GM18520 (cell line): ENCODE measurements at regions not wholly inside any gene's neighbourhood (a gene's known extent, or its start where the extent isn't known, plus 50 kb on each side); places are given as distances from the start of the nearest gene placed in this dataset.
"Not testable (repeated sequence)": the region's sequence is repeated elsewhere in the genome, so short reads cannot be mapped to it uniquely, and the experiment has no call there.

ENCODE experiments used
- ATAC-seq: cut with Tn5 transposase; IDR thresholded peaks from one replicate; pipeline ENCODE4 v1.9.1; 2021; ENCODE audit not compliant: unreplicated experiment

- no peak for ATAC-seq
Observed at GRCh38 chr6:145135702-145136101, 599.6 kb downstream of the EPM2A start.

GRCh38 chr6:145137425-145137824 lies 597.9 kb downstream of the EPM2A start:
- no peak for ATAC-seq

GRCh38 chr6:145138469-145139139 lies 596.7 kb downstream of the EPM2A start:
- ATAC-seq: no peak

- no peak for ATAC-seq
Observed at GRCh38 chr6:145139140-145139850, 596.0 kb downstream of the EPM2A start.

- no peak for ATAC-seq
Observed at GRCh38 chr6:145139895-145140294, 595.4 kb downstream of the EPM2A start.

- no peak for ATAC-seq
Observed at GRCh38 chr6:145141572-145141971, 593.7 kb downstream of the EPM2A start.

GRCh38 chr6:145142958-145143357 lies 592.4 kb downstream of the EPM2A start:
- ATAC-seq: no peak

- no peak for ATAC-seq
Observed at GRCh38 chr6:145143379-145143778, 591.9 kb downstream of the EPM2A start.

- peak; percentile 42 for ATAC-seq
Observed at GRCh38 chr6:145147559-145147958, 587.8 kb downstream of the EPM2A start.

- peak; percentile 88 for ATAC-seq
Observed at GRCh38 chr6:145147981-145148749, 587.2 kb downstream of the EPM2A start.

GRCh38 chr6:145148776-145149175 lies 586.5 kb downstream of the EPM2A start:
- no peak for ATAC-seq

- no peak for ATAC-seq
Observed at GRCh38 chr6:145151624-145152023, 583.7 kb downstream of the EPM2A start.

- ATAC-seq: no peak
Observed at GRCh38 chr6:145153495-145153894, 581.8 kb downstream of the EPM2A start.

- ATAC-seq: no peak
Observed at GRCh38 chr6:145155411-145155810, 579.9 kb downstream of the EPM2A start.

- ATAC-seq: peak; percentile 64
Observed at GRCh38 chr6:145155873-145156782, 579.2 kb downstream of the EPM2A start.

- not testable (repeated sequence) for ATAC-seq
Observed at GRCh38 chr6:145158636-145159035, 576.7 kb downstream of the EPM2A start.

GRCh38 chr6:145159921-145160320 lies 575.4 kb downstream of the EPM2A start:
- ATAC-seq: no peak

- no peak for ATAC-seq
Observed at GRCh38 chr6:145161501-145161900, 573.8 kb downstream of the EPM2A start.

GRCh38 chr6:145169726-145170224 lies 565.5 kb downstream of the EPM2A start:
- no peak for ATAC-seq

- no peak for ATAC-seq
Observed at GRCh38 chr6:145175470-145175869, 559.9 kb downstream of the EPM2A start.

GRCh38 chr6:145178391-145178790 lies 556.9 kb downstream of the EPM2A start:
- no peak for ATAC-seq
